GM12878 (cell line): ENCODE measurements at regions not wholly inside any gene's neighbourhood (a gene's known extent, or its start where the extent isn't known, plus 50 kb on each side); places are given as distances from the start of the nearest gene placed in this dataset.

Experiments used
- ATAC-seq: fragments of 200-7000 bp; cut with Tn5 transposase; 3 replicates; pipeline ENCODE4 v1.9.1; 2020; ENCODE audit warnings: mild to moderate bottlenecking, moderate library complexity
- BruUV-seq: library from RNA; stranded (reverse); fragments of 400-500 nt; replicated peaks from 2 replicates; lab custom pipeline; 2021; lab: Mats Ljungman, UMichigan
- CTCF ChIA-PET: fragments of 300-600 bp; sonication (Branson Sonifier 250); formaldehyde crosslinking; extraction: SDS; loops from one replicate; lab custom pipeline; 2021; ENCODE audit warnings: inconsistent platforms; lab: Yijun Ruan, JAX
- POLR2A ChIA-PET: fragments of 350-600 bp; formaldehyde crosslinking; extraction: SDS; loops from one replicate; lab custom pipeline; 2021; ENCODE audit warnings: inconsistent platforms; lab: Charles Lee
- RAD21 ChIA-PET: fragments of 300-600 bp; sonication (Branson Sonifier 250); formaldehyde crosslinking; loops from one replicate; lab custom pipeline; 2023; ENCODE audit warnings: antibody characterized with exemption; ENCODE audit not compliant: unreplicated experiment; lab: Charles Lee
- SMC1A ChIA-PET: fragments of 300-600 bp; sonication (Branson Sonifier 250); formaldehyde crosslinking; loops from one replicate; lab custom pipeline; 2023; ENCODE audit not compliant: unreplicated experiment, uncharacterized antibody; lab: Charles Lee
- DNase-seq: peaks from one replicate; pipeline ENCODE4 v3.0.0-alpha.2; 2011; ENCODE audit warnings: low read depth, low spot score
- FAIRE-seq: peaks from 3 replicates; lab custom pipeline; 2011; peaks lifted over from hg19 to GRCh38; lab: Jason Lieb, UNC
- H2AFZ ChIP-seq: 2 replicates; pipeline ENCODE4 v1.6.0; 2011; ENCODE audit warnings: low read depth, low read length, control low read depth; ENCODE audit not compliant: control insufficient read depth
- H3K27ac ChIP-seq: 2 replicates; pipeline ENCODE4 v1.5.1; 2011; ENCODE audit warnings: control low read depth; ENCODE audit not compliant: control insufficient read depth, insufficient read depth
- H3K27me3 ChIP-seq, 2 experiments: replicated peaks in 1 of 2; 2 replicates each; pipeline versions ENCODE4 v1.6.0 to v1.6.1; 2011; ENCODE audit warnings: low read length in 1 of 2; ENCODE audit not compliant: control insufficient read depth in 2 of 2, insufficient read depth in 2 of 2
- H3K36me3 ChIP-seq, 2 experiments: 2 replicates each; pipeline ENCODE4 v1.5.1; 2011; ENCODE audit warnings: low read length in 1 of 2; ENCODE audit not compliant: control insufficient read depth in 2 of 2, insufficient read depth in 2 of 2
- H3K4me1 ChIP-seq: 2 replicates; pipeline ENCODE4 v1.6.1; 2011; ENCODE audit warnings: mild to moderate bottlenecking, low read length, moderate library complexity, mixed read lengths; ENCODE audit not compliant: control insufficient read depth, insufficient read depth
- H3K4me2 ChIP-seq: 2 replicates; pipeline ENCODE4 v1.6.0; 2011; ENCODE audit warnings: control low read depth; ENCODE audit not compliant: control insufficient read depth, insufficient read depth
- H3K4me3 ChIP-seq: fragments of 200-600 bp; sonication (generic); 2 replicates; pipeline ENCODE4 v1.5.1; 2016
- H3K79me2 ChIP-seq: 2 replicates; pipeline ENCODE4 v1.6.0; 2011; ENCODE audit warnings: low read length; ENCODE audit not compliant: control insufficient read depth, insufficient read depth
- H3K9ac ChIP-seq: 2 replicates; pipeline ENCODE4 v1.8.0; 2011; ENCODE audit warnings: low read length, control low read depth, mixed read lengths; ENCODE audit not compliant: control insufficient read depth, insufficient read depth
- H3K9me3 ChIP-seq: replicated peaks from 3 replicates; pipeline ENCODE4 v1.5.1; 2011; ENCODE audit warnings: mild to moderate bottlenecking, low read length; ENCODE audit not compliant: control insufficient read depth, insufficient read depth
- H4K20me1 ChIP-seq: 2 replicates; pipeline ENCODE4 v1.6.0; 2011; ENCODE audit not compliant: control insufficient read depth, insufficient read depth
- ATF2 ChIP-seq: IDR thresholded peaks from 2 replicates; pipeline ENCODE4 v1.6.1; 2012; ENCODE audit warnings: low read length, inconsistent platforms
- BHLHE40 ChIP-seq, 2 experiments: fragments of 450-650 bp in 1 of 2; IDR thresholded peaks; 2 replicates each; pipeline ENCODE4 v1.6.1; 2011 to 2017; ENCODE audit warnings: low read depth in 2 of 2, borderline replicate concordance in 1 of 2, improper control_type of control experiment in 1 of 2, low read length in 1 of 2, mild to moderate bottlenecking in 1 of 2
- DPF2 ChIP-seq: fragments of 450-650 bp; IDR thresholded peaks from 2 replicates; pipeline ENCODE4 v1.6.1; 2017; ENCODE audit warnings: mild to moderate bottlenecking
- ESRRA ChIP-seq: IDR thresholded peaks from 2 replicates; pipeline ENCODE4 v1.6.1; 2012; ENCODE audit warnings: mild to moderate bottlenecking, low read length, improper control_type of control experiment
- FOXM1 ChIP-seq: IDR thresholded peaks from 2 replicates; pipeline ENCODE4 v1.6.1; 2012; ENCODE audit warnings: low read depth, mild to moderate bottlenecking, inconsistent platforms, low read length, moderate library complexity
- HDGF ChIP-seq: fragments of 450-650 bp; IDR thresholded peaks from 2 replicates; pipeline ENCODE4 v1.6.1; 2016; ENCODE audit warnings: antibody characterized with exemption
- NFIC ChIP-seq: IDR thresholded peaks from 2 replicates; pipeline ENCODE4 v1.6.1; 2012; ENCODE audit warnings: low read depth, mild to moderate bottlenecking, inconsistent platforms, low read length, moderate library complexity
- NR2C2 ChIP-seq: IDR thresholded peaks from 2 replicates; pipeline ENCODE4 v1.6.1; 2011; ENCODE audit warnings: borderline replicate concordance, low read depth; ENCODE audit not compliant: control insufficient read depth, insufficient read length
- PML ChIP-seq: IDR thresholded peaks from 2 replicates; pipeline ENCODE4 v1.6.1; 2012; ENCODE audit warnings: low read length, inconsistent platforms
- SP1 ChIP-seq: IDR thresholded peaks from one replicate; pipeline ENCODE4 v1.6.1; 2011; ENCODE audit warnings: low read depth, low read length
- STAT3 ChIP-seq: IDR thresholded peaks from 2 replicates; pipeline ENCODE4 v1.6.1; 2011; ENCODE audit warnings: low read depth, low read length, improper control_type of control experiment
- WRNIP1 ChIP-seq: IDR thresholded peaks from 2 replicates; pipeline ENCODE4 v1.6.1; 2011; ENCODE audit warnings: low read depth, low read length, improper control_type of control experiment, borderline replicate concordance
- ZBTB11 ChIP-seq: fragments of 450-650 bp; formaldehyde crosslinking; IDR thresholded peaks from 2 replicates; pipeline ENCODE4 v1.5.0; 2022; ENCODE audit warnings: mild to moderate bottlenecking, missing genetic modification characterization
- ZNF24 ChIP-seq: fragments of 450-650 bp; IDR thresholded peaks from 2 replicates; pipeline ENCODE4 v1.6.1; 2017; ENCODE audit warnings: antibody characterized with exemption, mild to moderate bottlenecking
- ZNF274 ChIP-seq: IDR thresholded peaks from one replicate; pipeline ENCODE4 v1.8.0; 2011; ENCODE audit not compliant: insufficient read length, insufficient read depth
- WGBS: methylation state at CpG from one replicate; pipeline ENCODE4 v1.1.6; 2016; ENCODE audit warnings: low lambda C conversion rate; ENCODE audit not compliant: insufficient replicate concordance, insufficient coverage; ENCODE audit errors: missing lambda C conversion rate; 5-methylcytosine and 5-hydroxymethylcytosine counted together
- in situ Hi-C: fragments of 300-500 bp; cut with MboI; formaldehyde crosslinking; loops from 9 replicates; pipeline ENCODE4 v1.14.3; 2018; ENCODE audit warnings: mixed read lengths
- intact Hi-C: fragments of 100-400 bp; cut with micrococcal nuclease; formaldehyde crosslinking; loops from one replicate; pipeline ENCODE4 v1.14.2; 2022; ENCODE audit not compliant: unreplicated experiment
- TF ChIP-seq, protein P1 (sequence below): IDR thresholded peaks from 2 replicates; pipeline ENCODE4 v1.6.1; 2012; ENCODE audit warnings: improper control_type of control experiment, low read depth, low read length; ENCODE audit not compliant: insufficient replicate concordance

DNA sequence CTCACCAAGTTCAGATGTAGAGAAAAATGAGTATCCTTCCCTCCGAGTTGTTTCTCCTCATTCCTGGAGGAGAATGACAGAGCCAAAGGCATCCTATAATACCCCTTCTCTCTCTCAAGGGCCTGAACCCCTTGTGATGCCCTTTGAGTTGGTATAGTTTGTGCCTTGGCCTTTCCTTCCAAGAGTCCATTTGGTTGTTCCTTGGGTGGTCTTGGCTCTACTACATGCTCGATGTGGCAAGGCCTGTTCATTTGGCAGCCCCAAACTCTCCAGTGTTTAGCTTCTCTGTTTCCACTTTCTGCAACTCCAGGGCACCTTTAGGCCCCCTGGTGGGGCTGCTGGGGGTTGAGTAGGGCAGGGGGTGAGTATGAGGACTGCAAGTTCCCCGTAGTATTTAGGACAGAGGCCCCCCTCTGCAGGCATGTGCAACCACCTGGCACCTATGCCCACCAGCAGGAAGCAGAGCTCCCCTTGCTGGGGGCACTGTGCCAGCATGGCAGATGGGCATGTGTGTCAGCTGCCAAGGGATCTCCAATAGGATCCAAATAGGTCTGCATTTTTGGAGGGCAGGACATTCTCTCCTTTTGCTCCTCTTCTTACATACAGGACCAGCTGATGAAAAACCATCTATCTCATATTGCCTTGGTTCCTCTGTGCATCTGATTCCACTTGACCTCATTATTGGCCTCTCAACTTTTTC, 217.2 kb upstream of the CADM1 start:
- DNase-seq (no peak), FAIRE-seq (no peak), ATAC-seq (no peak)
- Histone ChIP-seq H3K27me3 (no peaks in the 10 kb centered on the region), H3K9me3 (no peaks in the 10 kb centered on the region), H4K20me1 (no peaks in the 10 kb centered on the region), H3K36me3 (no peaks in the 10 kb centered on the region), H3K9ac (no peak overlapping the region), H3K4me3 (no peak overlapping the region), H3K79me2 (no peaks in the 10 kb centered on the region), H3K27ac (no peak overlapping the region), H3K4me2 (no peak overlapping the region), H2AFZ (no peak overlapping the region), H3K4me1 (no peaks in the 10 kb centered on the region)
- 0% methylated on average over 3 of the region's 3 CpGs for WGBS
- intact Hi-C loops = no loop called here
- POLR2A ChIA-PET = no interaction called here
- CTCF ChIA-PET = no interaction called here
- SMC1A ChIA-PET = no interaction called here
- RAD21 ChIA-PET = no interaction called here
- in situ Hi-C loops = no loop called here
- BruUV-seq = no TSS peak
- TF ChIP-seq ZNF274 (no peak), STAT3 (no peak), SP1 (no peak), FOXM1 (no peak), BHLHE40 (IDR thresholded peaks at IDR 0.05; ENCODE audit: borderline replicate concordance in 1 of 2, low read depth in 2 of 2, low read length in 1 of 2) (no peak), DPF2 (no peak), HDGF (no peak), NFIC (no peak), ZBTB11 (CRISPR knock-in tag) (no peak), WRNIP1 (no peak), PML (no peak), ZNF24 (no peak), ESRRA (no peak), ATF2 (no peak), NR2C2 (no peak)
- TF ChIP-seq, protein P1, sequence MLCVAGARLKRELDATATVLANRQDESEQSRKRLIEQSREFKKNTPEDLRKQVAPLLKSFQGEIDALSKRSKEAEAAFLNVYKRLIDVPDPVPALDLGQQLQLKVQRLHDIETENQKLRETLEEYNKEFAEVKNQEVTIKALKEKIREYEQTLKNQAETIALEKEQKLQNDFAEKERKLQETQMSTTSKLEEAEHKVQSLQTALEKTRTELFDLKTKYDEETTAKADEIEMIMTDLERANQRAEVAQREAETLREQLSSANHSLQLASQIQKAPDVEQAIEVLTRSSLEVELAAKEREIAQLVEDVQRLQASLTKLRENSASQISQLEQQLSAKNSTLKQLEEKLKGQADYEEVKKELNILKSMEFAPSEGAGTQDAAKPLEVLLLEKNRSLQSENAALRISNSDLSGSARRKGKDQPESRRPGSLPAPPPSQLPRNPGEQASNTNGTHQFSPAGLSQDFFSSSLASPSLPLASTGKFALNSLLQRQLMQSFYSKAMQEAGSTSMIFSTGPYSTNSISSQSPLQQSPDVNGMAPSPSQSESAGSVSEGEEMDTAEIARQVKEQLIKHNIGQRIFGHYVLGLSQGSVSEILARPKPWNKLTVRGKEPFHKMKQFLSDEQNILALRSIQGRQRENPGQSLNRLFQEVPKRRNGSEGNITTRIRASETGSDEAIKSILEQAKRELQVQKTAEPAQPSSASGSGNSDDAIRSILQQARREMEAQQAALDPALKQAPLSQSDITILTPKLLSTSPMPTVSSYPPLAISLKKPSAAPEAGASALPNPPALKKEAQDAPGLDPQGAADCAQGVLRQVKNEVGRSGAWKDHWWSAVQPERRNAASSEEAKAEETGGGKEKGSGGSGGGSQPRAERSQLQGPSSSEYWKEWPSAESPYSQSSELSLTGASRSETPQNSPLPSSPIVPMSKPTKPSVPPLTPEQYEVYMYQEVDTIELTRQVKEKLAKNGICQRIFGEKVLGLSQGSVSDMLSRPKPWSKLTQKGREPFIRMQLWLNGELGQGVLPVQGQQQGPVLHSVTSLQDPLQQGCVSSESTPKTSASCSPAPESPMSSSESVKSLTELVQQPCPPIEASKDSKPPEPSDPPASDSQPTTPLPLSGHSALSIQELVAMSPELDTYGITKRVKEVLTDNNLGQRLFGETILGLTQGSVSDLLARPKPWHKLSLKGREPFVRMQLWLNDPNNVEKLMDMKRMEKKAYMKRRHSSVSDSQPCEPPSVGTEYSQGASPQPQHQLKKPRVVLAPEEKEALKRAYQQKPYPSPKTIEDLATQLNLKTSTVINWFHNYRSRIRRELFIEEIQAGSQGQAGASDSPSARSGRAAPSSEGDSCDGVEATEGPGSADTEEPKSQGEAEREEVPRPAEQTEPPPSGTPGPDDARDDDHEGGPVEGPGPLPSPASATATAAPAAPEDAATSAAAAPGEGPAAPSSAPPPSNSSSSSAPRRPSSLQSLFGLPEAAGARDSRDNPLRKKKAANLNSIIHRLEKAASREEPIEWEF = no peak
